Retinal pigment epithelial cell (primary cell): ENCODE measurements at regions not wholly inside any gene's neighbourhood (a gene's known extent, or its start where the extent isn't known, plus 50 kb on each side); places are given as distances from the start of the nearest gene placed in this dataset.

Source experiments
- DNase-seq: peaks from one replicate; pipeline ENCODE4 v3.0.0-alpha.2; 2010; ENCODE audit warnings: low read depth
- H3K4me3 ChIP-seq: 2 replicates; pipeline ENCODE4 v1.5.1; 2011; ENCODE audit warnings: mild to moderate bottlenecking, low read length, control low read depth, moderate library complexity
- CTCF ChIP-seq: conservative IDR thresholded peaks from 2 replicates; pipeline ENCODE4 v1.5.1; 2011; ENCODE audit warnings: low read depth, low read length, control low read depth, inconsistent platforms

GRCh38 chr22:44427611-44428470, 70.2 kb downstream of the RTL6 start:
- no peak overlapping the region for H3K4me3 ChIP-seq
- no peak for TF ChIP-seq CTCF
- no peak for DNase-seq

GRCh38 chr22:44426981-44427380, 71.1 kb downstream of the RTL6 start:
- no peak overlapping the region for H3K4me3 ChIP-seq
- no peak for DNase-seq
- TF ChIP-seq CTCF = no peak

- no peak for DNase-seq
- H3K4me3 ChIP-seq = no peak overlapping the region
- no peak for TF ChIP-seq CTCF
Measured at GRCh38 chr22:44425694-44426045, 72.4 kb downstream of the RTL6 start.

GRCh38 chr22:44424867-44425693, 73.0 kb downstream of the RTL6 start:
- no peak overlapping the region for H3K4me3 ChIP-seq
- TF ChIP-seq CTCF = no peak
- no peak for DNase-seq

- no peak overlapping the region for H3K4me3 ChIP-seq
- no peak for DNase-seq
- no peak for TF ChIP-seq CTCF
Measured at GRCh38 chr22:44424359-44424682, 73.7 kb downstream of the RTL6 start.

GRCh38 chr22:44423556-44424358, 74.3 kb downstream of the RTL6 start:
- H3K4me3 ChIP-seq = no peak overlapping the region
- DNase-seq = no peak
- TF ChIP-seq CTCF = no peak
